AML-193 (cell line): ENCODE measurements at regions not wholly inside any gene's neighbourhood (a gene's known extent, or its start where the extent isn't known, plus 50 kb on each side); places are given as distances from the start of the nearest gene placed in this dataset.
"Not testable (repeated sequence)": the region's sequence is repeated elsewhere in the genome, so short reads cannot be mapped to it uniquely, and the experiment has no call there.

Source experiments
- DNase-seq, 2 experiments: peaks; one replicate each; lab custom pipeline; 2025; lab: John Stamatoyannopoulos, UW

- DNase-seq = no peak
Observed at GRCh38 chr2:182548031-182548950, 121.5 kb upstream of the PDE1A start.

- no peak for DNase-seq
Observed at GRCh38 chr2:182550234-182550633, 123.4 kb upstream of the PDE1A start.

- DNase-seq = not testable (repeated sequence)
Observed at GRCh38 chr2:182552232-182552631, 125.4 kb upstream of the PDE1A start.

GRCh38 chr2:182552785-182553184 lies 125.9 kb upstream of the PDE1A start:
- DNase-seq = not testable (repeated sequence)

- no peak for DNase-seq
Observed at GRCh38 chr2:182553483-182553882, 126.6 kb upstream of the PDE1A start.

- no peak for DNase-seq
Observed at GRCh38 chr2:182554950-182555349, 128.1 kb upstream of the PDE1A start.

- no peak for DNase-seq
Observed at GRCh38 chr2:182558564-182558963, 131.7 kb upstream of the PDE1A start.

- no peak for DNase-seq
Observed at GRCh38 chr2:182559623-182560022, 132.8 kb upstream of the PDE1A start.

GRCh38 chr2:182565911-182566567 lies 139.2 kb upstream of the PDE1A start:
- DNase-seq = no peak

GRCh38 chr2:182573553-182573952 lies 142.5 kb upstream of the DNAJC10 start:
- DNase-seq = no peak

- no peak for DNase-seq
Observed at GRCh38 chr2:182577816-182578215, 138.2 kb upstream of the DNAJC10 start.

GRCh38 chr2:182581196-182581935 lies 134.7 kb upstream of the DNAJC10 start:
- DNase-seq = no peak

GRCh38 chr2:182584462-182584861 lies 131.6 kb upstream of the DNAJC10 start:
- no peak for DNase-seq

- no peak for DNase-seq
Observed at GRCh38 chr2:182585001-182585400, 131.1 kb upstream of the DNAJC10 start.

GRCh38 chr2:182585430-182585829 lies 130.6 kb upstream of the DNAJC10 start:
- DNase-seq = no peak

- no peak for DNase-seq
Observed at GRCh38 chr2:182586426-182586825, 129.6 kb upstream of the DNAJC10 start.

GRCh38 chr2:182587831-182588230 lies 128.2 kb upstream of the DNAJC10 start:
- no peak for DNase-seq

- DNase-seq = no peak
Observed at GRCh38 chr2:182589121-182589520, 126.9 kb upstream of the DNAJC10 start.

GRCh38 chr2:182591774-182592173 lies 124.3 kb upstream of the DNAJC10 start:
- no peak for DNase-seq

- no peak for DNase-seq
Observed at GRCh38 chr2:182592691-182593393, 123.2 kb upstream of the DNAJC10 start.

- DNase-seq = no peak
Observed at GRCh38 chr2:182593394-182593975, 122.6 kb upstream of the DNAJC10 start.

GRCh38 chr2:182594286-182594685 lies 121.8 kb upstream of the DNAJC10 start:
- no peak for DNase-seq
